IMR-90 (cell line): ENCODE measurements at regions not wholly inside any gene's neighbourhood (a gene's known extent, or its start where the extent isn't known, plus 50 kb on each side); places are given as distances from the start of the nearest gene placed in this dataset.

Source experiments
- ATAC-seq: fragments of 200-7000 bp; cut with Tn5 transposase; 2 replicates; pipeline ENCODE4 v1.9.1; 2020; ENCODE audit warnings: low read depth, mild to moderate bottlenecking, moderate library complexity
- BruUV-seq: library from RNA; stranded (reverse); fragments of 400-500 nt; replicated peaks from 2 replicates; lab custom pipeline; 2021; lab: Mats Ljungman, UMichigan
- CTCF ChIA-PET: fragments of 300-600 bp; formaldehyde crosslinking; extraction: SDS; loops from one replicate; lab custom pipeline; 2021; ENCODE audit warnings: antibody characterized with exemption; lab: Yijun Ruan, JAX
- POLR2A ChIA-PET: fragments of 300-600 bp; sonication (Branson Sonifier 250); formaldehyde crosslinking; loops from one replicate; lab custom pipeline; 2022; ENCODE audit warnings: antibody characterized with exemption; ENCODE audit not compliant: unreplicated experiment; lab: Charles Lee
- DNase-seq: peaks from one replicate; pipeline ENCODE4 v3.0.0; 2013
- H2AFZ ChIP-seq: replicated peaks from 2 replicates; pipeline ENCODE3; 2013; ENCODE audit warnings: low read length, mild to moderate bottlenecking; ENCODE audit not compliant: poor library complexity
- H2AK5ac ChIP-seq: 2 replicates; pipeline ENCODE4 v1.6.1; 2013; ENCODE audit warnings: low read depth, low read length, inconsistent platforms
- H2AK9ac ChIP-seq: replicated peaks from 2 replicates; pipeline ENCODE3; 2013; ENCODE audit warnings: mild to moderate bottlenecking, low read depth, low read length, moderate library complexity; ENCODE audit not compliant: poor library complexity
- H2BK120ac ChIP-seq: 2 replicates; pipeline ENCODE4 v1.6.1; 2013; ENCODE audit warnings: low read depth, low read length, inconsistent platforms
- H2BK15ac ChIP-seq: 3 replicates; pipeline ENCODE4 v1.6.1; 2013; ENCODE audit warnings: low read depth, low read length, inconsistent platforms
- H2BK20ac ChIP-seq: 2 replicates; pipeline ENCODE4 v1.6.1; 2013; ENCODE audit warnings: low read depth, mild to moderate bottlenecking, inconsistent platforms, low read length, moderate library complexity
- H2BK5ac ChIP-seq: 2 replicates; pipeline ENCODE4 v1.6.1; 2013; ENCODE audit warnings: mild to moderate bottlenecking, low read depth, low read length, inconsistent platforms; ENCODE audit not compliant: poor library complexity, severe bottlenecking
- H3K14ac ChIP-seq: replicated peaks from 2 replicates; pipeline ENCODE4 v1.6.1; 2013; ENCODE audit warnings: low read depth, low read length, inconsistent platforms
- H3K18ac ChIP-seq: 2 replicates; pipeline ENCODE4 v1.6.1; 2013; ENCODE audit warnings: low read depth, low read length, control low read depth
- H3K23ac ChIP-seq: 2 replicates; pipeline ENCODE4 v1.6.1; 2013; ENCODE audit warnings: low read depth, low read length, inconsistent platforms
- H3K27ac ChIP-seq: 2 replicates; pipeline ENCODE4 v1.5.1; 2013; ENCODE audit warnings: mild to moderate bottlenecking, control low read depth, low read length; ENCODE audit not compliant: insufficient read depth
- H3K27me3 ChIP-seq: 2 replicates; pipeline ENCODE4 v1.6.1; 2013; ENCODE audit warnings: low read length; ENCODE audit not compliant: control insufficient read depth, insufficient read depth
- H3K36me3 ChIP-seq: 2 replicates; pipeline ENCODE4 v1.6.1; 2013; ENCODE audit warnings: low read length, mixed read lengths; ENCODE audit not compliant: control insufficient read depth, insufficient read depth
- H3K4ac ChIP-seq: 2 replicates; pipeline ENCODE4 v1.6.1; 2013; ENCODE audit warnings: low read depth, low read length, inconsistent platforms
- H3K4me1 ChIP-seq: 2 replicates; pipeline ENCODE4 v1.6.1; 2013; ENCODE audit warnings: low read length, mixed read lengths; ENCODE audit not compliant: control insufficient read depth, insufficient read depth
- H3K4me2 ChIP-seq: 2 replicates; pipeline ENCODE4 v1.6.1; 2013; ENCODE audit warnings: low read depth, mild to moderate bottlenecking, control low read depth, low read length, moderate library complexity
- H3K4me3 ChIP-seq: 2 replicates; pipeline ENCODE4 v1.5.1; 2013; ENCODE audit warnings: low read depth, mild to moderate bottlenecking, control low read depth, low read length, moderate library complexity; ENCODE audit not compliant: insufficient read depth
- H3K56ac ChIP-seq: 2 replicates; pipeline ENCODE4 v1.6.1; 2013; ENCODE audit warnings: low read length, inconsistent platforms; ENCODE audit not compliant: insufficient read depth; ENCODE audit errors: extremely low read depth
- H3K79me1 ChIP-seq, 2 experiments: 2 replicates each; pipeline ENCODE4 v1.6.1; 2013; ENCODE audit warnings: low read length in 2 of 2, inconsistent platforms in 1 of 2, low read depth in 1 of 2
- H3K9ac ChIP-seq: 2 replicates; pipeline ENCODE4 v1.6.1; 2013; ENCODE audit warnings: low read depth, low read length, control low read depth
- H3K9me1 ChIP-seq: 2 replicates; pipeline ENCODE4 v1.6.1; 2013; ENCODE audit warnings: low read length, inconsistent platforms; ENCODE audit not compliant: insufficient read depth
- H3K9me3 ChIP-seq: 2 replicates; pipeline ENCODE4 v1.6.1; 2013; ENCODE audit warnings: low read length; ENCODE audit not compliant: control insufficient read depth, insufficient read depth
- H4K20me1 ChIP-seq: 2 replicates; pipeline ENCODE4 v1.6.1; 2013; ENCODE audit warnings: low read length, inconsistent platforms; ENCODE audit not compliant: insufficient read depth
- H4K5ac ChIP-seq: 2 replicates; pipeline ENCODE4 v1.6.1; 2013; ENCODE audit warnings: mild to moderate bottlenecking, low read depth, low read length, control low read depth
- H4K8ac ChIP-seq, 2 experiments: 2 replicates each; pipeline ENCODE4 v1.6.1; 2013; ENCODE audit warnings: low read depth in 2 of 2, low read length in 2 of 2, control low read depth in 1 of 2, inconsistent platforms in 1 of 2
- H4K91ac ChIP-seq: 2 replicates; pipeline ENCODE4 v1.6.1; 2013; ENCODE audit warnings: low read depth, low read length, inconsistent platforms; ENCODE audit not compliant: insufficient read depth
- BHLHE40 ChIP-seq: fragments of 150-350 bp; IDR thresholded peaks from 2 replicates; pipeline ENCODE4 v1.6.1; 2016; ENCODE audit warnings: mild to moderate bottlenecking, low read depth, low read length
- CEBPB ChIP-seq: IDR thresholded peaks from 2 replicates; pipeline ENCODE4 v1.6.1; 2012; ENCODE audit warnings: low read depth, low read length, improper control_type of control experiment
- CHD1 ChIP-seq: IDR thresholded peaks from 2 replicates; pipeline ENCODE4 v1.6.1; 2012; ENCODE audit warnings: low read depth, low read length, improper control_type of control experiment
- FOS ChIP-seq: fragments of 150-350 bp; IDR thresholded peaks from 2 replicates; pipeline ENCODE4 v1.6.1; 2016; ENCODE audit warnings: low read depth, low read length
- MAFK ChIP-seq: IDR thresholded peaks from 2 replicates; pipeline ENCODE4 v1.6.1; 2012; ENCODE audit warnings: low read depth, low read length, improper control_type of control experiment
- MAZ ChIP-seq: IDR thresholded peaks from 2 replicates; pipeline ENCODE4 v1.6.1; 2012; ENCODE audit warnings: low read depth, mild to moderate bottlenecking, low read length, improper control_type of control experiment, moderate library complexity, borderline replicate concordance
- MXI1 ChIP-seq: IDR thresholded peaks from 2 replicates; pipeline ENCODE4 v1.6.1; 2012; ENCODE audit warnings: low read depth, mild to moderate bottlenecking, low read length, moderate library complexity, borderline replicate concordance
- NFE2L2 ChIP-seq: fragments of 150-350 bp; IDR thresholded peaks from 2 replicates; pipeline ENCODE4 v1.6.1; 2016; ENCODE audit warnings: low read depth, mild to moderate bottlenecking, low read length
- POLR2A ChIP-seq: IDR thresholded peaks from 2 replicates; pipeline ENCODE4 v1.6.1; 2012; ENCODE audit warnings: mild to moderate bottlenecking, low read depth, low read length
- RAD21 ChIP-seq: IDR thresholded peaks from 2 replicates; pipeline ENCODE4 v1.6.1; 2012; ENCODE audit warnings: low read length, improper control_type of control experiment
- RCOR1 ChIP-seq: IDR thresholded peaks from 2 replicates; pipeline ENCODE4 v1.6.1; 2012; ENCODE audit warnings: mild to moderate bottlenecking, low read length, improper control_type of control experiment; ENCODE audit not compliant: insufficient replicate concordance
- RFX5 ChIP-seq: IDR thresholded peaks from 2 replicates; pipeline ENCODE4 v1.8.0; 2012; ENCODE audit warnings: low read depth, mild to moderate bottlenecking, low read length, moderate library complexity
- SMC3 ChIP-seq: fragments of 150-350 bp; IDR thresholded peaks from 2 replicates; pipeline ENCODE4 v1.6.1; 2016; ENCODE audit warnings: low read depth, mild to moderate bottlenecking, antibody characterized with exemption, low read length, moderate library complexity
- USF2 ChIP-seq: fragments of 150-350 bp; IDR thresholded peaks from 2 replicates; pipeline ENCODE4 v1.6.1; 2017; ENCODE audit warnings: mild to moderate bottlenecking, antibody characterized with exemption, low read length, low read depth
- WGBS, 2 experiments: methylation state at CpG; one replicate each; pipeline versions ENCODE4 v1.1.5 to v1.1.7; 2013; ENCODE audit warnings: missing lambda C conversion rate in 2 of 2; ENCODE audit not compliant: insufficient read length in 1 of 2; ENCODE audit errors: extremely low coverage in 2 of 2; 5-methylcytosine and 5-hydroxymethylcytosine counted together
- dilution Hi-C: fragments of 300-500 bp; cut with HindIII; formaldehyde crosslinking; loops from one replicate; pipeline ENCODE4 v1.14.3; 2018; ENCODE audit warnings: low sequenced_read_pairs; ENCODE audit not compliant: unreplicated experiment
- in situ Hi-C: fragments of 300-500 bp; cut with MboI; formaldehyde crosslinking; loops from 3 replicates; pipeline ENCODE4 v1.14.3; 2019; ENCODE audit warnings: low sequenced_read_pairs, inconsistent platforms, mixed read lengths
- intact Hi-C: fragments of 100-400 bp; cut with micrococcal nuclease; formaldehyde crosslinking; loops from 2 replicates; pipeline ENCODE4 v1.10.0; 2022
- TF ChIP-seq, protein P1 (sequence below): fragments of 150-350 bp; IDR thresholded peaks from 2 replicates; pipeline ENCODE4 v1.6.1; 2016; ENCODE audit warnings: low read depth, mild to moderate bottlenecking, low read length, moderate library complexity, borderline replicate concordance
- TF ChIP-seq, protein P2 (sequence below): conservative IDR thresholded peaks from 2 replicates; pipeline ENCODE4 v1.5.1; 2012; ENCODE audit warnings: mild to moderate bottlenecking, low read depth, low read length, improper control_type of control experiment

DNA sequence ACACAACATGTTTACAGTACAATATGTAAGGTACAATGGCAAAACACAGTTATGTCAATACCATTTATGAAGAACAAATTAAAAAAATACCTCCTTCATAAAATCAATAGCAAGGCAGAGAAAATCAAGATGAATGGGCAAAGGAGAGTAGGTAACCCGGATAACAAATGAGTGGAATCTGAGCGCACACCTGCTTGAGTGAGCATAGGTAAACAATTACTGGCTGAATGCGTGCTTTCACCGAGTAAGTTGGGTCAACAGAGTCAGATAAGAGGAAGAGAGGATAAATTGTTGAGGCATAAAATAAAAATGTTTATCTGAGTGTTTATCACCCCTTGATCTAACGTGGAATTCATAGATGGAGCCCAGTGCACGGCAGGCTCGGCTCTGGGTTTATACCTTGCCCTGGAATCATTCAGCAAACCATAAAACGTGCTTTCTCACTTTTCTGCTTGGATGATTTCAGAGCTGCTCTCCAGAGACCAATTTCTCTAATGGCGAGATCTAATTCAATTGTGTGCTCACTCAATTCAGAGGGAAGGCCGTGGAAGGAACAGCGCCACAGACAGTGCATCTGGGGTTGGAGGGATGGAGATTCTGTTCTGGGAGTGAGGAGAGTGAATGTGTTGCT, 224.8 kb upstream of the MAP3K7 start:
- no peak overlapping the region for H3K4me2 ChIP-seq
- 50% methylated on average over 2 of the region's 11 CpGs; no CpG with 5 or more reads in 1 of the 2 experiments for WGBS, 2 experiments
- H3K79me1 ChIP-seq = no peaks in the 10 kb centered on the region
- H3K9ac ChIP-seq = no peak overlapping the region
- no peak overlapping the region for H3K27ac ChIP-seq
- TF ChIP-seq RAD21 (no peak), FOS (no peak), POLR2A (no peak), MAZ (no peak), RCOR1 (no peak), CHD1 (no peak), MXI1 (no peak), SMC3 (no peak), USF2 (no peak), MAFK (no peak), CEBPB (no peak), BHLHE40 (no peak), NFE2L2 (no peak), RFX5 (no peak)
- TF ChIP-seq, protein P1, sequence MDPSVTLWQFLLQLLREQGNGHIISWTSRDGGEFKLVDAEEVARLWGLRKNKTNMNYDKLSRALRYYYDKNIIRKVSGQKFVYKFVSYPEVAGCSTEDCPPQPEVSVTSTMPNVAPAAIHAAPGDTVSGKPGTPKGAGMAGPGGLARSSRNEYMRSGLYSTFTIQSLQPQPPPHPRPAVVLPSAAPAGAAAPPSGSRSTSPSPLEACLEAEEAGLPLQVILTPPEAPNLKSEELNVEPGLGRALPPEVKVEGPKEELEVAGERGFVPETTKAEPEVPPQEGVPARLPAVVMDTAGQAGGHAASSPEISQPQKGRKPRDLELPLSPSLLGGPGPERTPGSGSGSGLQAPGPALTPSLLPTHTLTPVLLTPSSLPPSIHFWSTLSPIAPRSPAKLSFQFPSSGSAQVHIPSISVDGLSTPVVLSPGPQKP = no peak
- TF ChIP-seq, protein P2, sequence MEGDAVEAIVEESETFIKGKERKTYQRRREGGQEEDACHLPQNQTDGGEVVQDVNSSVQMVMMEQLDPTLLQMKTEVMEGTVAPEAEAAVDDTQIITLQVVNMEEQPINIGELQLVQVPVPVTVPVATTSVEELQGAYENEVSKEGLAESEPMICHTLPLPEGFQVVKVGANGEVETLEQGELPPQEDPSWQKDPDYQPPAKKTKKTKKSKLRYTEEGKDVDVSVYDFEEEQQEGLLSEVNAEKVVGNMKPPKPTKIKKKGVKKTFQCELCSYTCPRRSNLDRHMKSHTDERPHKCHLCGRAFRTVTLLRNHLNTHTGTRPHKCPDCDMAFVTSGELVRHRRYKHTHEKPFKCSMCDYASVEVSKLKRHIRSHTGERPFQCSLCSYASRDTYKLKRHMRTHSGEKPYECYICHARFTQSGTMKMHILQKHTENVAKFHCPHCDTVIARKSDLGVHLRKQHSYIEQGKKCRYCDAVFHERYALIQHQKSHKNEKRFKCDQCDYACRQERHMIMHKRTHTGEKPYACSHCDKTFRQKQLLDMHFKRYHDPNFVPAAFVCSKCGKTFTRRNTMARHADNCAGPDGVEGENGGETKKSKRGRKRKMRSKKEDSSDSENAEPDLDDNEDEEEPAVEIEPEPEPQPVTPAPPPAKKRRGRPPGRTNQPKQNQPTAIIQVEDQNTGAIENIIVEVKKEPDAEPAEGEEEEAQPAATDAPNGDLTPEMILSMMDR = no peak
- H3K4me1 ChIP-seq = no peaks in the 10 kb centered on the region
- H4K5ac ChIP-seq = no peak overlapping the region
- no peak overlapping the region for H3K14ac ChIP-seq
- H3K27me3 ChIP-seq = no peaks in the 10 kb centered on the region
- H4K8ac ChIP-seq = no peak overlapping the region
- H2AK9ac ChIP-seq = no peak overlapping the region
- BruUV-seq = no TSS peak
- no peak overlapping the region for H2AK5ac ChIP-seq
- ATAC-seq (no peak), DNase-seq (no peak)
- no peak overlapping the region for H2BK20ac ChIP-seq
- no peaks in the 10 kb centered on the region for H3K36me3 ChIP-seq
- no peaks in the 10 kb centered on the region for H3K9me1 ChIP-seq
- no peak overlapping the region for H3K4ac ChIP-seq
- no peak overlapping the region for H3K4me3 ChIP-seq
- no peak overlapping the region for H3K56ac ChIP-seq
- no peak overlapping the region for H2BK15ac ChIP-seq
- no peaks in the 10 kb centered on the region for H3K9me3 ChIP-seq
- ChIA-PET CTCF (no interaction called here), POLR2A (no interaction called here)
- H2AFZ ChIP-seq = no peak overlapping the region
- in situ Hi-C loops (no loop called here), dilution Hi-C loops (no loop called here), intact Hi-C loops (no loop called here)
- H3K23ac ChIP-seq = no peak overlapping the region
- no peaks in the 10 kb centered on the region for H4K20me1 ChIP-seq
- no peak overlapping the region for H3K18ac ChIP-seq
- no peak overlapping the region for H2BK5ac ChIP-seq
- no peak overlapping the region for H4K91ac ChIP-seq
- H2BK120ac ChIP-seq = no peak overlapping the region
